Umbilical cord (tissue), 1 donor: ENCODE measurements at regions not wholly inside any gene's neighbourhood (a gene's known extent, or its start where the extent isn't known, plus 50 kb on each side); places are given as distances from the start of the nearest gene placed in this dataset.
"Not testable (repeated sequence)": the region's sequence is repeated elsewhere in the genome, so short reads cannot be mapped to it uniquely, and the experiment has no call there.

ENCODE experiments used
- DNase-seq: peaks from one replicate; pipeline ENCODE4 v3.0.0-alpha.2; 2015; ENCODE audit warnings: low spot score

DNA sequence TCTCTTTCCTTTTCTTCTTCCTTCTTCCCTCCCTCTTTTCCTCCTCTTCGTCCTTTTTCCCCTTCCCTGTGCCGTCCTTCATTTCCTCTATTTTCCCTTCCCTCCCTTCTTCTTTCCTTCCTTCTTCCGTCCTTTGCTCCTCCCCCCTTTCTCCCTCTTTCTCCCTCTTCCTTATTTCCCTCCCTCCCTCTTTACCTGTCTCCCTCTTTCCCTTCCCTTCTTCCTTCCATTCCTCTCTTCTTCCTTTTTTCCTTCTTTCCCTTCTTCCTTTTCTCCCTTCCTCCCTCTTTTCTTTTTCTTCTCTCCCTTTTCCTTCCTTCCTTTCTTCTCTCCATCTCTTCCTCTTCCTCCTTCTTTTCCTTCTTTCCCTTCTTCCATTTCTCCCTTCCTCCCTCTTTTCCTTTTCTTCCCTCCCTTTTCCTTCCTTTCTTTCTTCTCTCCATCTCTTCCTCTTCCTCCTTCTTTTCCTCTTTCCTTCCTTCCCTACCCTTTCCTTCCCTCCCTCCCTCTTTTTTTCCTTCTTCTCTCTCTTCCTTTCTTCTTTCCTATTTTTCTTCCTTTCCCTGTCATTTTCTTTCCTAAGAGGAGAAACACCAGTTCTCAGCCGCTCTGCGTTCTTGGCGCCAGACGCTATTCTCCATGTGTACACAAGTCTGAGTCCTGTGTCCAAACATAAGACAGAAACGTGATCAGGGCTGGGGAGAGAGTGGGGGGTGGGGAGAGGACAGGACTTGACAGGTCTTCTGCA is 597.1 kb downstream of the MID1IP1 start:
- DNase-seq: no peak

DNA sequence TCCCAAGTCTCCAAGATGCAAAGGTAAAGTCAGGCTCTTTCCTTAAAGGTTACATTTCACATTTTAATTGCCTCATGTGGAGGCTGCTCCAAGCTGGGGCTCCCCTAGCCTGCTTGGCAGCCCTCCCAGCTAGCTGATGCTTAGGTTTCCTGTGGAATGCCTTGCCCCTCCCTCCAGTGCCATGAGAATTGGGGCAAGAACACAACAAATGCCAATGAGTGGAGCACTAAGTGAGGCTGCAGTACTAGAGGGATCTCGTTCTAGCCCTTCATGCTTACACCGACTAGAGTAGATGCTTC is 597.7 kb downstream of the MID1IP1 start:
- peak; percentile 22 for DNase-seq

DNA sequence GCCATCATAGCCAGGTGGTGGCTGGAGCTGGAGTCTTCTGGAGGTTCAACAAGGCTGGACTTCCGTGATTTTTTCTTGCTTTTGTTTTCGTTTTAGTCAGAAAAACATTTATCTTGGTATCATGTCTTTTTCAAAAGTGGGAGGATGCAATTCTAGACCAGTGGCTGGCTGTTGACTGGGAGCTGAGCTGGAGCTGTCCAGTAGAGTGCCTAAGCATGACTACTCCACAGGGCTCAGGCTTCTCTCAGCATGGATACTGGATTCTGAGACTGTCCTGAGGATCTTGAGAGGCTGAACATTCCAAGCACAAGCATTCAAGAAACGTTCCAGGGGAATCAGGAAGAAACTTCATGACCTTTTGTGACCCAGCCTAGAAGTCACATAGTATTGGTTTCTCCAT is 598.1 kb downstream of the MID1IP1 start:
- no peak for DNase-seq

DNA sequence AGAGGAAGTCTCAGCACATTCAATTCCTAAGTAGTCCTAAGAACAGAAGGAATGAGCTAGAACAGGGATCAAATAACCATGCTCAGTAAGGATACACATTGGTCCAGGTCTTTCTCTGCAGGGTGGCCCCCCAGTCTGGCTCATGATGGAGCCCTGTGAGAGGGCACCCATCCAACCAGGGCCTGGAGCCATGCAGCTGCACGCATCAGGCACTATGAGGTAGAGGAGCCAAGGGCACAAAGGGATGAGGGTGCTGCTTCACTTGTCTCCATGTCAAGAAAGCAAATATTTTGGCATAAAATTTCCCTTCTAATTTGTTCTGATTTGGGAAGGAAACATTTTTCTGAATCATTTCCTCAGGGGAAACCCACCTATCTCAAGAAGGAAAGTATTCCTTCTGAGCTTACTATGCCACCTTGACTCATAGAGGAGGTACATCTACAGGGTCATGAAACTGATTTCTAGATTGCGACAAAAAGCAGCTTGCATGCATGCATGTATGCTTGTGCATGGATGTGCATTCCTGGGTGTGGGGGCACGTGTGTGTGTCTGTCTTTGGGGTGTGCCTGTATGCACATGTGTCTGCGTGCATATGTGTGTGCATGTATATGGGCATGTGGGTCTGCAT is 600.3 kb downstream of the MID1IP1 start:
- no peak for DNase-seq

DNA sequence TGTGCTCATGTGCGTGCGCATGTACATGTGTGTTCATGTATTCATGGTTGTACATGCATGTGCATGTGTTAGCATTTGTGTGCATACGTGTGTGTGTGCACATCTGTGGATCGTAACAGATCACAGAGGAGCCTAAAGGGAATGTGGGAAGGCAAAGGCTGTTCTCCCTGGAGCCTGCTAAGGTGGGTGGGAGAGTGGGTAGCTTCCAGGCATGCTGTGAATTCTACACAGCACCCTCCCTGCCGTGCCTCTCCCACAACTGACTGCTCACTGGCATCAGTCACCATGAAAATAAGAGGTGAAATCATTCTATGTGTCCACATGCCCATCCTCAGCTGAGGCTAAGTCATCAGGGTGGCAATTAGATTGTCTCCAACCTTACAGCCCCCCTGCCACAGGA is 600.9 kb downstream of the MID1IP1 start:
- no peak for DNase-seq

DNA sequence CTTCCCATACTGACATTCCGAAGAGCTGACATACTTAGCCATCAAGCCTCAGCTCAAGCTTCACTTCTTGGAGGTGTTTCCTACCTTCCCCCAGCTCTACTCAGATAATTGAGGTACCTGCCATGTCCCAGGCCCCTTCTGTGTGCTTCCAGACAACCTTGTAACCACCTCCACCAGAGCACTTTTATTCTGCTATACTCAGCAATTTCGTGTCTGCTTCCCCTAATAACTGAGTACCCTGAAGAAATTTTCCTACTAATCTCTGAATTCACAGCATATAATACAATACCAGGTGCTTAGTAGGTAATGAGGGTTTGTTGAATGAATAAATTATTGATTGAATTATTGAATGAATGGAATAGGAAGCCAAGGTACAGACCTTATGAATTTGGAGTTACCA is 605.5 kb downstream of the MID1IP1 start:
- DNase-seq: no peak

DNA sequence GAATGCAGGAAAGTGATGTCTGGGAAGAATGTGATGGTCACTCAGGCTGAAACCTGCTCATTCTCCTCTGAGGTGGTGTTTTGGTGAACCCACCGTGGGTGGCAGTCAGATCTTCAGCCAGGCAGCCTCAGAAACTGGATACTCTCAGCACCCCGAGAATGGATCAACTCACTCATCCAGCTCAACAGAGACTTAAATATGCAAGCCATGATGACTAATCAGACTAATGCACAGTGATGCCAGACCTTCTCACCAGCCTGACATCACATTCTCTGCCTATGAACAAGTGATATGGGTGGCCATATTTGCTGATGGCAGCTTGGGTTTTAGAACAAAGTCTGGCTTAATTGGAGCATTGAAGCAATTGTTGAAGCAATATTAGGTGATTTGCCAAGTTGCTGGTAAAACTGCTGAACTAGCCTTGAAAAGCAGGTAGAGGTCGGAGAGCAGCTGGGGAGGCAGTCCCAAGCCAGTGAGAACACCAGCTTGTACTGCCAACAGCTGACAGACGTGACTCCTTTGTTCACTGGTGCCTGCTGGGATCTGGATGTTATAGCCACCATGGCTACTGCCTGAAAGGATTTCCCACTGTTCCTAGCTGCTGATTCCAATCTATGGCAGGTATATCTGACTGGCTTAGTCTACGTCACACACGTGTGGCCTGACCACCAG is 608.1 kb downstream of the MID1IP1 start:
- DNase-seq: no peak

DNA sequence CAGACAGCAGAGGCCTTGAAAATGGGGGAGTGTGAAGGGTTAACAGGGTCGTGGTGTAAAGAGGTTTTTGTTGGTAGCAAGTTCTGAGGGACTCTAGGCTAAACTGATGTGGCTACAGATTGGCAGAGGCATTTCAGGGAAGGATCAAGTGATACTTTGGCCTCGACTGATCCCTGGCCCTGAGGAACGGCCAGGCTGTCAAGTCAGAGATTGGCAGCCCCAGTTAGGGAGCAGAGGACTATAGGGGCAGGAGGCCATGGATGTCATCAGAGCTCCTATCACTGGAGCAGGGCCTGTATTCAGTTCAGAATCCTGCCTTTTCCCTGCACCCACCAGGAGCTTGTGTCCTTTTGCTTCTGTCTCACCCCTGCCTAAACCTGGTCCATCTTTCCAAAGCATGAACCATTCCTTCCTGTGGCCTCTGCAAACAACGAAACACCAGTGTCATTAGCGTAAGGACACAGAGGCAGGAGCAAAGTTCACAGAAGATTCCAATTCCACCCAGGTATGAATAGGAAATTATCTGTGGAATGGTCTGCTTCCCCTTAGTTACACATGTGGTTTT is 613.1 kb downstream of the MID1IP1 start:
- DNase-seq: no peak

DNA sequence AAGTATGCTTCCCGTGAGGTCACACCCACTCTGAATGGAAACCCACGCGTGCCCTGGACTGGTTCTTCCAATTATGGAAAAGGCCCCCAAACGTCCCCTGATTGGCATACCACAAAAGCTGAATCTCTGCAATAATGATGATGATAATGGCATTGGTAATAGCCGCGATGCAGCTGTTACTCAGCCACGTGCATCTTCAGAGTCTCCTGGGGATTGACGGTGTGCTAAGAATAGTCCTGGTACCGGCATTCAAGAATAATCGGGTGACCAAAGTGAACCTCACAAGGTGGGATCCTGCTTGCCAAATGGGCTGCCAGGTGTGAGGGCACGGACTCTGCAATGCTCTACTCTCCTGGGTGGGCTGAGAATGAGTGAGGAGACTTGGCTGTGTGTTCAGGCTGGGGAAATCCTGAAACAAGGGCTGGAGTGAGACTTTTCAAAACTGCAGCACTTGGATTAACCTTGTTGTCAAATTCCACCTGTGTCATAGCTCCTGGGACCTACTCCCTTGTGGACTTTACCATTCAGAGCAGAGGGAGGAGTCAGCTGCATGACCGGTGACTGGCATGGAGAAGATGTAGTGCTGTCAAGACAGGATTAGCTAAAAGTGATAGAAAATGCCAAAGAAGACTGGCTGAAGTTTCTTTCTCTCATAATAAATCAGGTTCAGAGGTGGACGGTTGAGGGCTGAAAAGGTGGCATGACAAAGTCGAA is 615.4 kb downstream of the MID1IP1 start:
- no peak for DNase-seq

DNA sequence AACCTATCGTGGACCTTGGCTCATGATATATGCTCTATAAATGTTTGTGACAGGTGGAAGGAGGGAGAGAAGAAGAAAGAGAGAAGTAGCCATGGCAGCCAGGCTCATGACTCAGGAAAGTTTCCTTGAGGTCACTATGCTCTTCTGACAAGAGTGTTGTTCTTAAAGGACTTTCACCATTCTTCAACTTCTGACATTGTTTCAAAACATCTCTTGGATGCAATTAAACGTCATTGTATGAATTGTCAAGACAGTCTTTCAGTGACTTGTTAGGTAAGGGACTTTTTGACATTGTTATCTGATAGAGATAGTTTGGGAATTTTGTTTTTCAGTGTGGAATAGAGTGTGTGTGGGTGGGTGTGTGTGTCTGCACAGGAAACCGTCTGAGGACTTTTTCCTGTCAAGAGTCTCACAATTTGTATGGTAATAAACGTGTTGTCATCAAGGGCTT is 617.0 kb downstream of the MID1IP1 start:
- peak; percentile 9 for DNase-seq

DNA sequence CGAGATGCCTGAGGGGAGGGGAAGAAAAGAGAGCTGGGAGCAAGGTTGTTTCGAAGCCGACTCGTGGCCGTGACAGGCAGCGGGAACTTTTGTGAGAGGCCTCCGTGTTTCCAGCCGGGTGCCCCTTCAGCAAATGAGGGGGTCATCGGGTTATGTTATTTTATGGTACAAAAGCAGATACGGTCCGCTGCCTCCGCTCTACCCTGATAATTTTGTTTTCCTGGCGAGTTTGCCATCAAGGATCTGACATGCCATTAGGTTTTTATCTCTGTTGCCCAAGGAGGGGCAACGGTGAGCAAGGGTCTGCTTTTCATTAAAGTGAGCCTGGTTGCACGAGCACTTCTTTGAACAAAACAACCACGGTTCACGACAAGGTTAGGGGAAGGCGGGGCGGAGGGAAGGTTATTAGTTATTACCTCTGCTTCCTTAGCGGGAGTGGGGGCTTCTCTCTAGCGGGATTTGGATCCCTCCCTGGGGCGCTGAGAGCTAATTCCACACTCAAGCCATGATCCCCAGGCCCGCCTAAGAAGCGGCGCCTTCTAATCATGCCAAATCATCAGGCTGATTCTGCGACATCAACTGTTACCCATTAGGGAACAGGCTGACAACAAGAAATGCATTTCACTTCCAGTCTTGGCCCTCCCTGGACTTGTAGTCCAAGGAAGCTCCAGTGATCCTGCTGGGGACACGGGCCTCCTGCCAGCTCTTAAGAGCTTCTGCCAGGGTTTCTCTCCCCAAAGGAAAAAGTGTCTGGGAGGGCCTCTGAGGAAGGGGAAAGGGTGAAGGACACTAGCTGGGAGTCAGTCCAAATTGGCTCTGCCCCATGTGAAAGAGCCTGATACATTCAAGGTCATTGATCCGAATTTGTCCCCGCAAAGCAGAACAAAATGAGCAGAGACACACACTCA is 617.7 kb downstream of the MID1IP1 start:
- peak; percentile 46 for DNase-seq

DNA sequence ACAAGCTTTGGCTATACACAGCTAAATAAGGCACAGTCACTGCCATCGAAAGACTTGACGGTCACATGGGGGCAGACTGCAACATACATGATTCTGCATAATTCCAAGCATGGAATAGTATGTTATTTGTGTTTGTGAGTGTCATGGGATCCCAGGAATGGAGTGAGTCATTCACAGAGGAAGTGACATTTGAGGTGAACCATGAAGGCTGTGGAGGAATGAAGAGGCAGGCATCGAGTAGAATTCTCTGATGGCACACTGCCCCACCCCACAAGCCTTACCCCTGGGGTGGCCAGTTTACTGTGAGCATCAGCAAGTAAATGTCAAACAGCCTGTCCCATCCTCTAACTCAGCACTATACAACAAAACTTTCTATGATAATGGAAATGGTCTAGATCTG is 619.7 kb downstream of the MID1IP1 start:
- DNase-seq: no peak

DNA sequence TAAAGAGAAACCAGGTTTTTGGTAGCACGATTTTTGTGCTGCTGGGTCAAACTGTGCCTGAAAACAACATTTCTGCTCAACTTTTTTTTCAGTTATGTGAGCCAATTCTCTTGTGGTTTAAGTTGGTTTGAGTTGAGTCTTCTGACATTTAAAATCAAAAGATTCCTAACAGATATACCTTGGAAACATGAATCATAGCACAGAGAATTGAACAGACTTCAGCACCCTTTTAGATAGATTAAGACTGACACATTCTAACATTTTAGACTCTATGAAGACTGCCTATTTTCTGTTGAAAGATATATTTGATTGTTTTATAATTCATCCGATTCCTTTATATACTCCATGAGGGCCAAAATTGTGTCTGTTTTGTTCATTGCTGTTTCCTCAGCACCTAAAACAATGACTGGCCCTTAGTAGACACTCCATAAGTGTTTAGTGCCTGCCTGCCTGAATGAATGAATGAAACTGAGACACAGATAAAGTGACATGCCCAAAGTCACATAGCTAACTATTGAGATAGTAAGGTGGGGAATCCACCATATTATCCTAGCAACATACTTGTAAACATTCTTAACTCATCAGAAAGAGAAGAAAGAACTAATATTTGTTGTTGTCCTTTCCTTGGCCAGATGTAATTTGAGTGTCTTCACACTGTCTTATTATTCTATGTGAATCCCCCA is 624.0 kb downstream of the MID1IP1 start:
- no peak for DNase-seq

DNA sequence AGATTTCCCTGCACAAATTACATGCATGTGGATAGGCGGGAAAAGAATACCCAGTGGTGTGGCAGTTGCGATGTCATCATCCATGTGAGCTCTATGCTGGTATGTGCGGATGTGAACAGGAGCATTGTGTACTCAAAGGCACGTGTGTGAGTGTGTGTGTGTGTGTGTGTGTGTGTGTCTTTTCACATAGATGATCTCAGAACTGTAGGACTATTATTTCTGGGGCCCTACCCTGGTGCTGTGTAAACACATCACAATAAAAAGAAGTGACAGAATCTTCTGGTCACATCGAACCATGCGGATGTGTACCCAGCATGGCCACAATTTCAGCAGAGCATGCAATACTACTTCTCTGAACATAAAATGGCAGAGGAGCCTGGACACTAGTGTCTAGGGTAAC is 624.8 kb downstream of the MID1IP1 start:
- DNase-seq: no peak

DNA sequence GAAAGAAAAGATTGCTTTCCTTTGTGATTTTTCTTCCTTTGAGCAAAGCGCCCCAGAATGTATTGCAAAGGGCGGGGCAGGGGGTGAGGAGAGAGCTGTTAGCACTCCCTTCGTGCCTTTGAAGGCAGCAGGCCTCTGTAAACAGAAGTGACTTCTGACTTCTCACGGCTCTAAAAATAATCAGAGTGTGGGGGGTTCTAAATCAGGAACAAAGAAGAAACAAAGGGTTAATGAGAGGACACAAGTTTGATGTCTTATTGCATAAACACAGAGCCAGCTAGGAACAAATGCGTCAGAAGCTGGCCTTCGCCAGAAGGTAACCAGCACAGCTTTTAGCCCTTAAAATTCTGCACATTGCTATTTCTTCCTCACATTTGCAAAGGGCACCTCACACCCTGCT is 626.2 kb downstream of the MID1IP1 start:
- DNase-seq: peak; percentile 14

DNA sequence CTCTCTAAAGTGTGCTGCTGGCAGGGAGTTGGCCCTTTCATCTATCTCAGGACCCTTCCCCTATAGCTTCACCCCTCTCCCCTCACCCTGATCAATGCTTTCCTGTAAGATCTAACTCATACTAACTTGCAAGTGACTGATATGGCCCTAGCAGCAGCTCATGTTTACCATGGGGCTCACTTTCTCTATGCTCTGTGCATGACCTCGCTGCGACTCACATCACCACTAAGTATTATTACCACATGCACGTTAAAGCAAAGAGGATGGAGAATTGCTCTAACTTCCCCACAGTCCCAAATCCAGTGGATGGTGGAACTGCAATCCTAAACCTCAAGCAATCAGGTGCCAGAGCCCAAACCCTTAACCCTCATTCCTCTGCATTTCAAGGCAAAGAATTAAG is 626.6 kb downstream of the MID1IP1 start:
- no peak for DNase-seq

DNA sequence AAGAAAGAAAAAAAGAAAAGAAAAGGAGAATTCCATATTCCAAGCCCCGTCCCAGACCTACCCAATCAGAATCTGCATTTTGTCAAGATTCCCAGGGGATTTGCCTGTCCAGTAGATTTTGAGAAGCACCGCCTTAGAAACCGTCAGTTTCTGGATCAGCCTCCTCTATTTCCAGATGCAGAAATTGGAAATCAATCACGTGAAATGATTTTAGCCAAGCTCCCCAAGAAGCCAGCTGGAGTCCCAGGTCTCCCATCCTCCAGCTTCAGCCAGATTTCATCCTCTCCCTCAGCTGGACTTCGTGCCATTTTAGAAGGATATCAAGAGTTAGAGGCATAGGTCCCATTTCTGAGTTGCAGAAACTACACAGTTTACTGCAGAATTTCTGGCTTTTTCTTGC is 629.3 kb downstream of the MID1IP1 start:
- DNase-seq: no peak

DNA sequence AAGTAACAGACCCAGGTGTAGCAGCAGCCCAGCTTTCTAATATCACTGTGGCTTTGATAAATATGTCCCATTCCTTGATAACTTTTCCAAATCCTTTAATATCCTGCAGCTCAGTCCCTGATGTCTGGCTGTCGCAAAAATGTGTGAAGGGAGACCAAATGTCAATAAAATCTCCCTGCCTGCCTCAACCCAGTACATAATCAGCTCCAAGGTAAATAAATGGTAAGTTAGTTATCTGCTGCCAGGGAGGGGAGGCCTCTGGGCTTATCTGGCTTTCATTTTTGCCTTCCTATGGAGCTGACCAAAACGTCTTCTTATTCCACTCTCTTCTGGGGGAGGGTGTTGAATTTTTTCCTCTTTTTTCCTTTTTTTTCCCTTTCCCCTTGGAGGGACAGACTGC is 630.6 kb downstream of the MID1IP1 start:
- DNase-seq: no peak

DNA sequence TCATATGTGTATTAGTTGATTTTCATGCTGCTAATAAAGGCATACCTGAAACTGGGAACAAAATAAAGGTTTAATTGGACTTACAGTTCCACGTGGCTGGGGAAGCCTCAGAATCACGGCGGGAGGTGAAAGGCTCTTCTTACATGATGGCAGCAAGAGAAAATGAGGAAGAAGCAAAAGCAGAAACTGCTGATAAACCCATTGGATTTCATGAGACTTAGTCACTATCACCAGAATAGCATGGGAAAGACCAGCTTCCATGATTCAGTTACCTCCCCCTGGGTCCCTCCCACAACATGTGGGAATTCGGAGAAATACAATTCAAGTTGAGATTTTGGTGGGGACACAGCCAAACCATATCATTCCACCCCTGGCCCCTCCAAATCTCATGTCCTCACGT is 633.4 kb downstream of the MID1IP1 start:
- DNase-seq: not testable (repeated sequence)

DNA sequence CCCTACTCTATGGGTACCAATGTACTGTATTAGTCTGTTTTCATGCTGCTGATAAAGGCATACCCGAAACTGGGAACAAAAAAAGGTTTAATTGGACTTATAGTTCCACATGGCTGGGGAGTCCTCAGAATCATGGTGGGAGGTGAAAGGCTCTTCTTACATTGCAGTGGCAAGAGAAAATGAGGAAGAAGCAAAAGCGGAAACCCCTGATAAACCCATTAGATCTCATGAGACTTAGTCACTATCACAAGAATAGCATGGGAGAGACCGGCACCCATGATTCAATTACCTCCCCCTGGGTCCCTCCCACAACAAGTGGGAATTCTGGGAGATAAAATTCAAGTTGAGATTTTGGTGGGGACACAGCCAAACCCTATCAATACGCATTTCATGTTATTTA is 635.3 kb downstream of the MID1IP1 start:
- not testable (repeated sequence) for DNase-seq
